PC-9 (cell line): ENCODE measurements at regions not wholly inside any gene's neighbourhood (a gene's known extent, or its start where the extent isn't known, plus 50 kb on each side); places are given as distances from the start of the nearest gene placed in this dataset.
A peak's percentile ranks its signal among the peaks of the same experiment; 100 is the strongest.

Experiments used
- BruUV-seq: library from RNA; stranded (reverse); fragments of 400-500 nt; replicated peaks from 2 replicates; lab custom pipeline; 2021; lab: Mats Ljungman, UMichigan
- CTCF ChIA-PET: fragments of 300-600 bp; sonication (Branson Sonifier 250); formaldehyde crosslinking; loops from one replicate; lab custom pipeline; 2022; ENCODE audit warnings: antibody characterized with exemption; lab: Charles Lee
- POLR2A ChIA-PET: fragments of 300-600 bp; sonication (Branson Sonifier 250); formaldehyde crosslinking; loops from one replicate; lab custom pipeline; 2022; ENCODE audit warnings: antibody characterized with exemption; ENCODE audit not compliant: unreplicated experiment; lab: Charles Lee
- DNase-seq, 2 experiments: peaks; one replicate each; pipeline versions ENCODE4 v3.0.0 to v3.0.0-alpha.2; 2015 to 2022; ENCODE audit warnings: mixed read lengths in 1 of 2
- H2AFZ ChIP-seq: fragments of 200-600 bp; sonication (generic); 2 replicates; pipeline ENCODE4 v1.8.1; 2017; ENCODE audit warnings: antibody characterized with exemption
- H3F3A ChIP-seq: fragments of 200-600 bp; sonication (generic); 2 replicates; pipeline ENCODE4 v1.8.1; 2017; ENCODE audit warnings: antibody characterized with exemption, mild to moderate bottlenecking, low read depth; ENCODE audit not compliant: insufficient read depth
- H3K27ac ChIP-seq: fragments of 200-600 bp; sonication (generic); 2 replicates; pipeline ENCODE4 v1.6.1; 2016; ENCODE audit warnings: mixed run types
- H3K27me3 ChIP-seq: fragments of 200-600 bp; sonication (generic); 2 replicates; pipeline ENCODE4 v1.6.1; 2016; ENCODE audit warnings: low read depth, mixed run types; ENCODE audit not compliant: insufficient read depth
- H3K36me3 ChIP-seq: fragments of 200-600 bp; sonication (generic); 2 replicates; pipeline ENCODE4 v1.6.1; 2016; ENCODE audit warnings: low read depth, mixed run types
- H3K4me1 ChIP-seq: fragments of 200-600 bp; sonication (generic); replicated peaks from 2 replicates; pipeline ENCODE4 v1.6.1; 2016; ENCODE audit warnings: mixed run types; ENCODE audit not compliant: insufficient read depth
- H3K4me2 ChIP-seq: fragments of 200-600 bp; sonication (generic); 2 replicates; pipeline ENCODE4 v1.6.1; 2017; ENCODE audit warnings: mixed run types
- H3K4me3 ChIP-seq: fragments of 200-600 bp; sonication (generic); 2 replicates; pipeline ENCODE4 v1.6.1; 2016; ENCODE audit warnings: mixed run types
- H3K79me2 ChIP-seq: fragments of 200-600 bp; sonication (generic); 2 replicates; pipeline ENCODE4 v1.6.1; 2017; ENCODE audit warnings: low read depth, mixed run types
- H3K9me2 ChIP-seq: fragments of 200-600 bp; sonication (generic); 2 replicates; pipeline ENCODE4 v1.8.1; 2017; ENCODE audit warnings: mild to moderate bottlenecking; ENCODE audit not compliant: insufficient read depth
- H3K9me3 ChIP-seq: fragments of 200-600 bp; sonication (generic); 2 replicates; pipeline ENCODE4 v1.8.1; 2016; ENCODE audit warnings: low read depth; ENCODE audit not compliant: insufficient read depth
- H4K20me1 ChIP-seq: fragments of 200-600 bp; sonication (generic); 2 replicates; pipeline ENCODE4 v1.8.1; 2017; ENCODE audit not compliant: insufficient read depth
- CTCF ChIP-seq: fragments of 200-600 bp; sonication (generic); conservative IDR thresholded peaks from 2 replicates; pipeline ENCODE4 v1.6.1; 2017; ENCODE audit warnings: mixed run types, antibody characterized with exemption, mild to moderate bottlenecking, moderate library complexity
- EZH2 ChIP-seq: fragments of 200-600 bp; sonication (generic); IDR thresholded peaks from 2 replicates; pipeline ENCODE4 v1.8.0; 2017; ENCODE audit warnings: antibody characterized with exemption, low read depth
- intact Hi-C: fragments of 100-400 bp; cut with micrococcal nuclease; formaldehyde crosslinking; loops from one replicate; pipeline ENCODE4 v1.10.0; 2022; ENCODE audit not compliant: unreplicated experiment

GRCh38 chr2:94753466-94753998, 117.7 kb upstream of the TEKT4 start:
- POLR2A ChIA-PET = no interaction called here
- DNase-seq = no peak
- TF ChIP-seq EZH2 (no peak), CTCF (no peak)
- no peaks in the 10 kb centered on the region for H4K20me1 ChIP-seq
- H3K27me3 ChIP-seq = peaks cover 64% of the 10 kb centered on the region
- CTCF ChIA-PET = no interaction called here
- H3F3A ChIP-seq = no peaks in the 10 kb centered on the region
- H3K9me2 ChIP-seq = no peaks in the 10 kb centered on the region
- no peak overlapping the region for H3K4me2 ChIP-seq
- H3K27ac ChIP-seq = no peak overlapping the region
- H2AFZ ChIP-seq = no peak overlapping the region
- H3K36me3 ChIP-seq = no peaks in the 10 kb centered on the region
- H3K9me3 ChIP-seq = no peaks in the 10 kb centered on the region
- no peaks in the 10 kb centered on the region for H3K4me1 ChIP-seq
- H3K4me3 ChIP-seq = no peak overlapping the region
- intact Hi-C loops = no loop called here
- H3K79me2 ChIP-seq = no peaks in the 10 kb centered on the region
- no TSS peak for BruUV-seq

DNA sequence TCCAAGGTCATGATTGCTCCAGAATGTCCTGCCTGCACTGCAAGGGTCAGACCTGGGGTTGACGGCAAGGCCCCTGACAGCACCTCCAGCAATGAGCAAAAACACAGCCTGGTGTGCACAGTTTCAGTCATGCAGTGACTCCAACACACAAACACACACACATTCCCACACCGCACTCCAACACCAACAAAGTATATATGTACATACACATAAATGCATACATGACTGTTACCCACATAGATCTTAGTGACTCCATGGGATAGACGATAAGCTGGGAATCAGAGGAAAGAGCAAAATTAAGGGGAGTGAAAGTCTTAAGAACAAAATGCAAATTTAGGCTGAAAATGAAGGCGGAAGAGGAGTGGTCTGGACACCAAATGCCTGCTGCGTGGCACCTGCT, 112.7 kb upstream of the TEKT4 start:
- Histone ChIP-seq H2AFZ (no peak overlapping the region), H3K4me2 (no peak overlapping the region), H4K20me1 (no peaks in the 10 kb centered on the region), H3K27me3 (peaks cover 35% of the 10 kb centered on the region), H3K4me1 (no peaks in the 10 kb centered on the region), H3K9me2 (no peaks in the 10 kb centered on the region), H3K79me2 (no peaks in the 10 kb centered on the region), H3F3A (no peaks in the 10 kb centered on the region), H3K27ac (no peak overlapping the region), H3K4me3 (no peak overlapping the region), H3K9me3 (no peaks in the 10 kb centered on the region), H3K36me3 (no peaks in the 10 kb centered on the region)
- ChIA-PET POLR2A (no interaction called here), CTCF (no interaction called here)
- intact Hi-C loops = no loop called here
- no TSS peak for BruUV-seq
- TF ChIP-seq CTCF (no peak), EZH2 (no peak)
- no peak for DNase-seq

- peak; percentile 46 to 50 for DNase-seq
- peaks cover 30% of the 10 kb centered on the region for H3K27me3 ChIP-seq
- H4K20me1 ChIP-seq = no peaks in the 10 kb centered on the region
- H3K9me2 ChIP-seq = no peaks in the 10 kb centered on the region
- H3K9me3 ChIP-seq = no peaks in the 10 kb centered on the region
- H2AFZ ChIP-seq = no peak overlapping the region
- no TSS peak for BruUV-seq
- no peak overlapping the region for H3K4me3 ChIP-seq
- H3K27ac ChIP-seq = no peak overlapping the region
- no peaks in the 10 kb centered on the region for H3K4me1 ChIP-seq
- ChIA-PET POLR2A (no interaction called here), CTCF (no interaction called here)
- no peaks in the 10 kb centered on the region for H3K79me2 ChIP-seq
- no peak overlapping the region for H3K4me2 ChIP-seq
- no peak for TF ChIP-seq CTCF
- no peak for TF ChIP-seq EZH2
- H3K36me3 ChIP-seq = no peaks in the 10 kb centered on the region
- no peaks in the 10 kb centered on the region for H3F3A ChIP-seq
- intact Hi-C loops = no loop called here
Observed at GRCh38 chr2:94759211-94759610, 112.0 kb upstream of the TEKT4 start.
